K562 (cell line): ENCODE measurements at regions not wholly inside any gene's neighbourhood (a gene's known extent, or its start where the extent isn't known, plus 50 kb on each side); places are given as distances from the start of the nearest gene placed in this dataset.

Experiments
- ATAC-seq: fragments of 200-7000 bp; cut with Tn5 transposase; 3 replicates; pipeline ENCODE4 v1.9.1; 2020; ENCODE audit warnings: moderate library complexity
- BruUV-seq: library from RNA; stranded (reverse); fragments of 400-500 nt; replicated peaks from 2 replicates; lab custom pipeline; 2021; lab: Mats Ljungman, UMichigan
- CTCF ChIA-PET: fragments of 300-600 bp; formaldehyde crosslinking; extraction: SDS; loops from one replicate; lab custom pipeline; 2021; ENCODE audit warnings: low intra/inter-chr PET ratio; lab: Yijun Ruan, JAX
- POLR2A ChIA-PET: fragments of 300-600, 350-650 bp; sonication (Branson Sonifier 250); formaldehyde crosslinking; extraction: SDS; loops from one replicate; lab custom pipeline; 2021; ENCODE audit warnings: antibody characterized with exemption, inconsistent platforms; lab: Yijun Ruan, JAX
- DNase-seq, 4 experiments: peaks; one replicate each; pipeline versions ENCODE4 v3.0.0 to v3.0.0-alpha.2; 2011 to 2018; ENCODE audit warnings: low spot score in 3 of 4, mixed read lengths in 3 of 4; ENCODE audit errors: extremely low read depth in 1 of 4
- FAIRE-seq: peaks from 2 replicates; lab custom pipeline; 2011; peaks lifted over from hg19 to GRCh38; lab: Jason Lieb, UNC
- H2AFZ ChIP-seq: 2 replicates; pipeline ENCODE4 v1.6.0; 2011; ENCODE audit warnings: low read depth, low read length, control low read depth, inconsistent platforms
- H3K27ac ChIP-seq: fragments of 200-600 bp; 3 replicates; pipeline ENCODE4 v1.8.0; 2011; ENCODE audit warnings: low read depth, mild to moderate bottlenecking, control low read depth, inconsistent platforms, low read length, moderate library complexity, mixed read lengths; ENCODE audit errors: extremely low read depth
- H3K27me3 ChIP-seq, 2 experiments: fragments of 300-600 bp in 1 of 2; 2 replicates in 1 of 2; 3 replicates in 1 of 2; pipeline versions ENCODE4 v1.6.0 to v1.8.0; 2011; ENCODE audit warnings: inconsistent platforms in 2 of 2, low read length in 2 of 2, mild to moderate bottlenecking in 1 of 2, mixed read lengths in 1 of 2, moderate library complexity in 1 of 2; ENCODE audit not compliant: control insufficient read depth in 2 of 2, insufficient read depth in 2 of 2
- H3K36me3 ChIP-seq: fragments of 300-600 bp; 3 replicates; pipeline ENCODE4 v1.8.0; 2011; ENCODE audit warnings: mild to moderate bottlenecking, low read length, inconsistent platforms; ENCODE audit not compliant: control insufficient read depth, insufficient read depth
- H3K4me1 ChIP-seq, 2 experiments: fragments of 200-600 bp in 1 of 2; replicated peaks in 1 of 2; 2 replicates in 1 of 2; 3 replicates in 1 of 2; pipeline versions ENCODE4 v1.5.1 to v1.8.0; 2011; ENCODE audit warnings: inconsistent platforms in 2 of 2, low read length in 2 of 2, mild to moderate bottlenecking in 1 of 2, mixed read lengths in 1 of 2, moderate library complexity in 1 of 2; ENCODE audit not compliant: control insufficient read depth in 2 of 2, insufficient read depth in 2 of 2
- H3K4me2 ChIP-seq: 2 replicates; pipeline ENCODE4 v1.6.1; 2011; ENCODE audit warnings: low read length, control low read depth, inconsistent platforms, mixed read lengths; ENCODE audit not compliant: insufficient read depth
- H3K4me3 ChIP-seq: fragments of 200-600 bp; sonication (generic), shearing (Covaris generic); 2 replicates; pipeline ENCODE4 v1.5.1; 2016; ENCODE audit warnings: control low read depth, inconsistent platforms
- H3K79me2 ChIP-seq: fragments of 200-600 bp; 3 replicates; pipeline ENCODE4 v1.8.0; 2011; ENCODE audit warnings: low read length, inconsistent platforms; ENCODE audit not compliant: control insufficient read depth, insufficient read depth
- H3K9ac ChIP-seq, 2 experiments: 2 replicates each; pipeline versions ENCODE4 v1.6.0 to v1.6.1; 2011; ENCODE audit warnings: low read depth in 2 of 2, low read length in 2 of 2, control low read depth in 1 of 2, inconsistent platforms in 1 of 2, mild to moderate bottlenecking in 1 of 2, mixed read lengths in 1 of 2; ENCODE audit not compliant: insufficient read depth in 1 of 2
- H3K9me1 ChIP-seq: one replicate; pipeline ENCODE4 v1.6.0; 2011; ENCODE audit warnings: inconsistent platforms, mild to moderate bottlenecking, low read length, moderate library complexity; ENCODE audit not compliant: control insufficient read depth, insufficient read depth
- H3K9me3 ChIP-seq: replicated peaks from 2 replicates; pipeline ENCODE4 v1.5.1; 2011; ENCODE audit warnings: low read depth, low read length, inconsistent platforms; ENCODE audit not compliant: control insufficient read depth, insufficient read depth
- H4K20me1 ChIP-seq: replicated peaks from 2 replicates; pipeline ENCODE4 v1.6.1; 2011; ENCODE audit warnings: low read length, inconsistent platforms, mixed read lengths; ENCODE audit not compliant: control insufficient read depth, insufficient read depth
- EGR1 ChIP-seq: fragments of 450-650 bp; conservative IDR thresholded peaks from 2 replicates; pipeline ENCODE4 v1.6.1; 2017; ENCODE audit warnings: mild to moderate bottlenecking
- ELF1 ChIP-seq: fragments of 200-800 bp; sonication (Bioruptor generic); IDR thresholded peaks from 2 replicates; pipeline ENCODE4 v1.6.1; 2016; ENCODE audit warnings: missing genetic modification characterization, missing compliant biosample characterization
- MAZ ChIP-seq, 2 experiments: fragments of 450-650 bp in 1 of 2; sonication (generic) in 1 of 2; formaldehyde crosslinking; IDR thresholded peaks in 1 of 2; conservative IDR thresholded peaks in 1 of 2; 2 replicates each; pipeline versions ENCODE4 v1.4.0 to v1.5.0; 2020; ENCODE audit warnings: mild to moderate bottlenecking in 1 of 2, missing genetic modification reagents in 1 of 2
- NRF1 ChIP-seq, 2 experiments: fragments of 450-650 bp; IDR thresholded peaks in 1 of 2; conservative IDR thresholded peaks in 1 of 2; 2 replicates each; pipeline ENCODE4 v1.6.1; 2014; ENCODE audit warnings: mild to moderate bottlenecking in 2 of 2
- PCBP1 ChIP-seq: fragments of 200-400 bp; formaldehyde crosslinking; IDR thresholded peaks from 2 replicates; pipeline ENCODE4 v1.6.1; 2018; ENCODE audit warnings: mild to moderate bottlenecking, low read depth, low read length; ENCODE audit not compliant: poor library complexity, severe bottlenecking
- PHF8 ChIP-seq: fragments of 200-600 bp; sonication (generic); IDR thresholded peaks from 2 replicates; pipeline ENCODE4 v1.6.1; 2012; ENCODE audit warnings: mixed run types, mild to moderate bottlenecking, inconsistent platforms, low read length, moderate library complexity, borderline replicate concordance
- SAFB ChIP-seq: fragments of 200-400 bp; formaldehyde crosslinking; IDR thresholded peaks from 2 replicates; pipeline ENCODE4 v1.6.1; 2017; ENCODE audit warnings: low read depth, low read length, borderline replicate concordance
- SMAD1 ChIP-seq: fragments of 150-350 bp; IDR thresholded peaks from 2 replicates; pipeline ENCODE4 v1.6.1; 2014; ENCODE audit warnings: low read length, low read depth; ENCODE audit not compliant: partially characterized antibody
- YBX1 ChIP-seq: fragments of 450-650 bp; IDR thresholded peaks from 2 replicates; pipeline ENCODE4 v1.7.1; 2016; ENCODE audit warnings: mild to moderate bottlenecking
- WGBS: fragments of 100-300 bp; shearing (Covaris generic); methylation state at CpG from one replicate; pipeline ENCODE4 v1.1.6; 2016; ENCODE audit warnings: low coverage, mixed read lengths; ENCODE audit not compliant: insufficient coverage; ENCODE audit errors: missing lambda C conversion rate; 5-methylcytosine and 5-hydroxymethylcytosine counted together
- in situ Hi-C: fragments of 300-500 bp; cut with MboI; formaldehyde crosslinking; loops from 4 replicates; pipeline ENCODE4 v1.15.0; 2018; ENCODE audit warnings: inconsistent platforms, mixed read lengths
- intact Hi-C: fragments of 100-400 bp; cut with micrococcal nuclease; formaldehyde crosslinking; loops from 2 replicates; pipeline ENCODE4 v1.14.2; 2022

DNA sequence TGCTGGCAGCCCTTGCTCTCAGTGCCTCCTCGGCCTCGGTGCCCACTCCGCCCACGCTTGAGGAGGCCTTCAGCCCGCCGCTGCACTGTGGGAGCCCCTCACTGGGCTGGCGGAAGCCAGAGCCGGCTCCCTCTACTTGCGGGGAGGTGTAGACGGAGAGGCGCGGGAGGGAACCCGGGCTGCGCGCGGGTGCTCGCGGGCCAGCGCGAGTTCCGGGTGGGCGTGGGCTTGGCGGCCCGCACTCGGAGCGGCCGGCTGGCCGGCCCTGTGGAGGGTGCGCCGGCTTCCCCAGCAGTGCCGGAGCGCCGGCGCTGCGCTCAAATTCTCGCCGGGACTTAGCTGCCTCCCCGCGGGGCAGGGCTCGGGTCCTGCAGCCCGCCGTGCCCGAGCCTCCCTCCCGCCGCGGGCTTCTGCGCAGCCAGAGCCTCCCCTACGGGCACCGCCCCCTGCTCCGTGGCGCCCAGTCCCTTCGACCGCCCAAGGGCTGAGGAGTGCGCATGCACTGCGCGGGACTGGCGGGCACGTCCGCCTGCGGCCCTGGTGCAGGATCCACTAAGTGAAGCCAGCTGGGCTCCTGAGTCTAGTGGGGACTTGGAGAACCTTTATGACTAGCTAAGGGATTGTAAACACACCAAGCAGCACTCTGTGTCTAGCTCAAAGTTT, 231.5 kb downstream of the EFHB start:
- 5% methylated on average over 57 of the region's 60 CpGs for WGBS
- BruUV-seq: no TSS peak
- no peaks in the 10 kb centered on the region for H3K9me1 ChIP-seq
- intact Hi-C loops: no loop called here
- ATAC-seq: peak; percentile 70
- in situ Hi-C loops: no loop called here
- H3K9ac ChIP-seq: no peak overlapping the region
- H3K27me3 ChIP-seq: no peaks in the 10 kb centered on the region
- TF ChIP-seq EGR1 (peak; percentile 25; the same call in 1 of the 2 replicates), NRF1 (conservative IDR thresholded peaks at IDR 0.05 in 1 of 2, IDR thresholded peaks at IDR 0.05 in 1 of 2) (peak; percentile 73 to 76), ELF1 (tag) (peak; percentile 57; the same call in 1 of the 2 replicates), PHF8 (peak; percentile 27; the same call in 1 of the 2 replicates), MAZ (CRISPR knock-in tag; conservative IDR thresholded peaks at IDR 0.05 in 1 of 2, IDR thresholded peaks at IDR 0.05 in 1 of 2) (peak in 1 of 2 experiments; percentile 36; a peak in 1 of 4 replicates), PCBP1 (no peak), SAFB (0 out of 2 replicates have a peak, but pooled peaks have one; percentile 28), YBX1 (no peak), SMAD1 (no peak)
- TF ChIP-seq, all 486 proteins: peak for 6
- POLR2A ChIA-PET: interaction anchor here (0.8 kb wide), 1 partner anchor 10 kb away, joined by 3 read pairs; no protein-coding TSS in a partner anchor
- Histone ChIP-seq H3K4me3 (0 out of 2 replicates have a peak overlapping the region, but pooled peaks have one; percentile 10), H3K27ac (no peak overlapping the region), H4K20me1 (no peaks in the 10 kb centered on the region), H3K36me3 (no peaks in the 10 kb centered on the region), H3K4me1 (peaks cover 0 to 7% of the 10 kb centered on the region in 2 experiments; a peak in 1 of 5 replicates), H3K4me2 (no peak overlapping the region; the same call in 1 of the 2 replicates), H2AFZ (no peak overlapping the region), H3K9me3 (no peaks in the 10 kb centered on the region), H3K79me2 (no peaks in the 10 kb centered on the region)
- FAIRE-seq: no peak
- DNase-seq: peak in 1 of 4 experiments; percentile 7
- CTCF ChIA-PET: no interaction called here
